Central memory CD8-positive, alpha-beta T cell (primary cell): ENCODE measurements at regions not wholly inside any gene's neighbourhood (a gene's known extent, or its start where the extent isn't known, plus 50 kb on each side); places are given as distances from the start of the nearest gene placed in this dataset.

ENCODE experiments used
- ATAC-seq: fragments of 150-1000 bp; cut with Tn5 transposase; replicated peaks from 2 replicates; pipeline ENCODE4 v1.10.0; 2022; ENCODE audit warnings: mild to moderate bottlenecking, moderate FRiP score, moderate number of reproducible peaks; ENCODE audit not compliant: poor library complexity, severe bottlenecking; ENCODE audit errors: extremely low read depth
- DNase-seq, 2 donors: peaks; one replicate each; pipeline ENCODE4 v3.0.0; 2021; ENCODE audit warnings: low spot score in 2 of 2
- H3K27ac Mint-ChIP-seq: one replicate; pipeline ENCODE4 v1.8.0; 2022; ENCODE audit warnings: low read depth, mild to moderate bottlenecking, moderate library complexity, mixed read lengths
- H3K27me3 Mint-ChIP-seq: one replicate; pipeline ENCODE4 v1.8.0; 2022; ENCODE audit warnings: mixed read lengths
- H3K36me3 Mint-ChIP-seq: one replicate; pipeline ENCODE4 v1.8.0; 2022; ENCODE audit warnings: mild to moderate bottlenecking, moderate library complexity, mixed read lengths; ENCODE audit not compliant: insufficient read depth
- H3K4me1 Mint-ChIP-seq: one replicate; pipeline ENCODE4 v1.8.0; 2022; ENCODE audit warnings: mixed read lengths
- H3K4me3 Mint-ChIP-seq: one replicate; pipeline ENCODE4 v1.8.0; 2022; ENCODE audit warnings: mild to moderate bottlenecking, moderate library complexity, mixed read lengths
- H3K9me3 Mint-ChIP-seq: one replicate; pipeline ENCODE4 v1.8.0; 2022; ENCODE audit warnings: mixed read lengths

- Mint-ChIP-seq H3K9me3 (no peaks in the 10 kb centered on the region), H3K4me3 (no peak overlapping the region), H3K4me1 (peaks cover 9% of the 10 kb centered on the region), H3K36me3 (no peaks in the 10 kb centered on the region), H3K27ac (no peak overlapping the region), H3K27me3 (no peaks in the 10 kb centered on the region)
- ATAC-seq (no peak), DNase-seq (no peak)
Measured at GRCh38 chr19:28492201-28492600, 720.8 kb downstream of the UQCRFS1 start.

- Mint-ChIP-seq H3K4me1 (peaks cover 10% of the 10 kb centered on the region), H3K4me3 (no peak overlapping the region), H3K9me3 (no peaks in the 10 kb centered on the region), H3K27ac (no peak overlapping the region), H3K36me3 (no peaks in the 10 kb centered on the region), H3K27me3 (no peaks in the 10 kb centered on the region)
- DNase-seq (no peak), ATAC-seq (no peak)
Measured at GRCh38 chr19:28489776-28490175, 723.2 kb downstream of the UQCRFS1 start.

- Mint-ChIP-seq H3K4me3 (no peak overlapping the region), H3K27me3 (no peaks in the 10 kb centered on the region), H3K4me1 (peaks cover 10% of the 10 kb centered on the region), H3K36me3 (no peaks in the 10 kb centered on the region), H3K9me3 (no peaks in the 10 kb centered on the region), H3K27ac (no peak overlapping the region)
- DNase-seq (no peak), ATAC-seq (no peak)
Measured at GRCh38 chr19:28489126-28489660, 723.8 kb downstream of the UQCRFS1 start.

- no peaks in the 10 kb centered on the region for H3K9me3 Mint-ChIP-seq
- H3K27me3 Mint-ChIP-seq: no peaks in the 10 kb centered on the region
- ATAC-seq (no peak), DNase-seq (no peak)
- no peak overlapping the region for H3K27ac Mint-ChIP-seq
- no peaks in the 10 kb centered on the region for H3K36me3 Mint-ChIP-seq
- peaks cover 10% of the 10 kb centered on the region for H3K4me1 Mint-ChIP-seq
- no peak overlapping the region for H3K4me3 Mint-ChIP-seq
Measured at GRCh38 chr19:28487999-28488398, 725.0 kb downstream of the UQCRFS1 start.

- H3K4me3 Mint-ChIP-seq: no peak overlapping the region
- no peak overlapping the region for H3K27ac Mint-ChIP-seq
- peaks cover 10% of the 10 kb centered on the region for H3K4me1 Mint-ChIP-seq
- DNase-seq (no peak), ATAC-seq (no peak)
- no peaks in the 10 kb centered on the region for H3K36me3 Mint-ChIP-seq
- no peaks in the 10 kb centered on the region for H3K27me3 Mint-ChIP-seq
- H3K9me3 Mint-ChIP-seq: no peaks in the 10 kb centered on the region
Measured at GRCh38 chr19:28486926-28487325, 726.0 kb downstream of the UQCRFS1 start.

- Mint-ChIP-seq H3K4me3 (no peak overlapping the region), H3K4me1 (peaks cover 12% of the 10 kb centered on the region), H3K9me3 (no peaks in the 10 kb centered on the region), H3K27ac (no peak overlapping the region), H3K27me3 (no peaks in the 10 kb centered on the region), H3K36me3 (no peaks in the 10 kb centered on the region)
- ATAC-seq (no peak), DNase-seq (no peak)
Measured at GRCh38 chr19:28486473-28486872, 726.5 kb downstream of the UQCRFS1 start.

- H3K4me3 Mint-ChIP-seq: no peak overlapping the region
- H3K27ac Mint-ChIP-seq: no peak overlapping the region
- H3K9me3 Mint-ChIP-seq: no peaks in the 10 kb centered on the region
- no peaks in the 10 kb centered on the region for H3K27me3 Mint-ChIP-seq
- DNase-seq: no peak
- ATAC-seq: no peak
- H3K4me1 Mint-ChIP-seq: peaks cover 20% of the 10 kb centered on the region
- H3K36me3 Mint-ChIP-seq: no peaks in the 10 kb centered on the region
Measured at GRCh38 chr19:28485292-28485691, 727.7 kb downstream of the UQCRFS1 start.

GRCh38 chr19:28483197-28483596 lies 729.8 kb downstream of the UQCRFS1 start:
- ATAC-seq (no peak), DNase-seq (no peak)
- H3K4me3 Mint-ChIP-seq: no peak overlapping the region
- no peaks in the 10 kb centered on the region for H3K27me3 Mint-ChIP-seq
- no peaks in the 10 kb centered on the region for H3K36me3 Mint-ChIP-seq
- peak overlapping the region; percentile 35 for H3K27ac Mint-ChIP-seq
- peaks cover 20% of the 10 kb centered on the region for H3K4me1 Mint-ChIP-seq
- H3K9me3 Mint-ChIP-seq: no peaks in the 10 kb centered on the region

GRCh38 chr19:28482221-28482620 lies 730.7 kb downstream of the UQCRFS1 start:
- no peak for DNase-seq

GRCh38 chr19:28481674-28482073 lies 731.3 kb downstream of the UQCRFS1 start:
- H3K4me3 Mint-ChIP-seq: no peak overlapping the region
- H3K4me1 Mint-ChIP-seq: peaks cover 13% of the 10 kb centered on the region
- ATAC-seq: no peak
- no peaks in the 10 kb centered on the region for H3K36me3 Mint-ChIP-seq
- H3K9me3 Mint-ChIP-seq: no peaks in the 10 kb centered on the region
- H3K27ac Mint-ChIP-seq: no peak overlapping the region
- H3K27me3 Mint-ChIP-seq: no peaks in the 10 kb centered on the region
- no peak for DNase-seq

More at GRCh38 chr19:28482221-28482620, 730.7 kb downstream of the UQCRFS1 start:
- no peaks in the 10 kb centered on the region for H3K36me3 Mint-ChIP-seq
- H3K27ac Mint-ChIP-seq: no peak overlapping the region
- no peaks in the 10 kb centered on the region for H3K9me3 Mint-ChIP-seq
- H3K4me3 Mint-ChIP-seq: no peak overlapping the region
- peaks cover 14% of the 10 kb centered on the region for H3K4me1 Mint-ChIP-seq
- no peaks in the 10 kb centered on the region for H3K27me3 Mint-ChIP-seq
- ATAC-seq: no peak

- Mint-ChIP-seq H3K9me3 (no peaks in the 10 kb centered on the region), H3K27ac (no peak overlapping the region), H3K27me3 (no peaks in the 10 kb centered on the region), H3K4me1 (no peaks in the 10 kb centered on the region), H3K4me3 (no peak overlapping the region), H3K36me3 (no peaks in the 10 kb centered on the region)
- ATAC-seq (no peak), DNase-seq (no peak)
Measured at GRCh38 chr19:28475525-28475924, 737.4 kb downstream of the UQCRFS1 start.

- no peaks in the 10 kb centered on the region for H3K27me3 Mint-ChIP-seq
- H3K4me1 Mint-ChIP-seq: peaks cover 26% of the 10 kb centered on the region
- no peak for DNase-seq
- no peak overlapping the region for H3K27ac Mint-ChIP-seq
- no peaks in the 10 kb centered on the region for H3K36me3 Mint-ChIP-seq
- no peaks in the 10 kb centered on the region for H3K9me3 Mint-ChIP-seq
- ATAC-seq: no peak
- H3K4me3 Mint-ChIP-seq: no peak overlapping the region
Measured at GRCh38 chr19:28472843-28473242, 740.1 kb downstream of the UQCRFS1 start.

GRCh38 chr19:28471731-28472510 lies 741.0 kb downstream of the UQCRFS1 start:
- Mint-ChIP-seq H3K4me1 (peaks cover 29% of the 10 kb centered on the region), H3K27ac (no peak overlapping the region), H3K36me3 (no peaks in the 10 kb centered on the region), H3K4me3 (no peak overlapping the region), H3K9me3 (no peaks in the 10 kb centered on the region), H3K27me3 (no peaks in the 10 kb centered on the region)
- no peak for DNase-seq
- ATAC-seq: no peak
